Panc1 (cell line): ENCODE measurements at regions not wholly inside any gene's neighbourhood (a gene's known extent, or its start where the extent isn't known, plus 50 kb on each side); places are given as distances from the start of the nearest gene placed in this dataset.

Experiments used
- ATAC-seq: fragments of 200-7000 bp; cut with Tn5 transposase; 2 replicates; pipeline ENCODE4 v1.9.1; 2020; ENCODE audit warnings: mild to moderate bottlenecking, moderate library complexity
- BruUV-seq: library from RNA; stranded (reverse); fragments of 400-500 nt; replicated peaks from 2 replicates; lab custom pipeline; 2021; lab: Mats Ljungman, UMichigan
- CTCF ChIA-PET: fragments of 300-600 bp; sonication (Branson Sonifier 250); formaldehyde crosslinking; loops from one replicate; lab custom pipeline; 2022; ENCODE audit warnings: antibody characterized with exemption; lab: Charles Lee
- POLR2A ChIA-PET: fragments of 300-600 bp; sonication (Branson Sonifier 250); formaldehyde crosslinking; loops from one replicate; lab custom pipeline; 2022; ENCODE audit warnings: antibody characterized with exemption; lab: Charles Lee
- DNase-seq: peaks from one replicate; pipeline ENCODE4 v3.0.0-alpha.2; 2010; ENCODE audit warnings: low read depth, low spot score
- H3K27ac ChIP-seq: 2 replicates; pipeline ENCODE4 v1.5.1; 2011; ENCODE audit warnings: mild to moderate bottlenecking, low read length, inconsistent platforms
- H3K27me3 ChIP-seq: fragments of 200-500 bp; sonication (Bioruptor generic); 2 replicates; pipeline ENCODE4 v1.6.0; 2014; ENCODE audit warnings: low read length, inconsistent platforms; ENCODE audit not compliant: control insufficient read depth, insufficient read depth
- H3K36me3 ChIP-seq: fragments of 200-500 bp; sonication (Bioruptor generic); 2 replicates; pipeline ENCODE4 v1.5.1; 2014; ENCODE audit warnings: inconsistent platforms, mild to moderate bottlenecking, low read length, moderate library complexity; ENCODE audit not compliant: control insufficient read depth, insufficient read depth
- H3K4me1 ChIP-seq: 2 replicates; pipeline ENCODE4 v1.5.1; 2011; ENCODE audit warnings: inconsistent platforms, mild to moderate bottlenecking, low read length, moderate library complexity; ENCODE audit not compliant: control insufficient read depth, insufficient read depth
- H3K4me3 ChIP-seq, 2 experiments: 2 replicates each; pipeline ENCODE4 v1.5.1; 2011 to 2012; ENCODE audit warnings: low read depth in 2 of 2, low read length in 2 of 2, mild to moderate bottlenecking in 2 of 2, inconsistent platforms in 1 of 2, moderate library complexity in 1 of 2
- H3K9me3 ChIP-seq: fragments of 200-500 bp; sonication (Bioruptor generic); 2 replicates; pipeline ENCODE4 v1.5.1; 2014; ENCODE audit warnings: low read depth, mild to moderate bottlenecking, inconsistent platforms, low read length, moderate library complexity; ENCODE audit not compliant: control insufficient read depth, insufficient read depth
- CTCF ChIP-seq: fragments of 450-650 bp; IDR thresholded peaks from 2 replicates; pipeline ENCODE4 v1.5.1; 2017; ENCODE audit warnings: mild to moderate bottlenecking
- POLR2AphosphoS5 ChIP-seq: IDR thresholded peaks from 2 replicates; pipeline ENCODE4 v1.6.1; 2012; ENCODE audit warnings: mild to moderate bottlenecking, low read depth, low read length, moderate library complexity
- REST ChIP-seq, 2 experiments: IDR thresholded peaks; 2 replicates each; pipeline ENCODE4 v1.6.1; 2011 to 2012; ENCODE audit warnings: low read depth in 2 of 2, control low read depth in 1 of 2, low read length in 1 of 2, mild to moderate bottlenecking in 1 of 2, moderate library complexity in 1 of 2; ENCODE audit not compliant: insufficient read depth in 1 of 2
- SIN3A ChIP-seq: IDR thresholded peaks from 2 replicates; pipeline ENCODE4 v1.6.1; 2012; ENCODE audit warnings: low read depth, mild to moderate bottlenecking, low read length, moderate library complexity, borderline replicate concordance; ENCODE audit not compliant: insufficient read depth
- TCF7L2 ChIP-seq: IDR thresholded peaks from 2 replicates; pipeline ENCODE4 v1.6.1; 2011; ENCODE audit warnings: mild to moderate bottlenecking, low read depth, low read length, inconsistent platforms
- in situ Hi-C: cut with HindIII; loops from 2 replicates; pipeline ENCODE4 v1.10.0; 2016; ENCODE audit warnings: low sequenced_read_pairs, low pct_unique_long_range_greater_than_20kb
- intact Hi-C: fragments of 100-400 bp; cut with micrococcal nuclease; formaldehyde crosslinking; loops from one replicate; pipeline ENCODE4 v1.10.0; 2022; ENCODE audit not compliant: unreplicated experiment

GRCh38 chr4:43867908-43868307 is 580.7 kb downstream of the KCTD8 start:
- TF ChIP-seq CTCF: no peak
- TF ChIP-seq POLR2AphosphoS5: no peak
- no peak for TF ChIP-seq TCF7L2
- TF ChIP-seq SIN3A: no peak
- TF ChIP-seq REST (IDR thresholded peaks at IDR 0.05; ENCODE audit: insufficient read depth in 1 of 2, low read depth in 2 of 2, low read length in 1 of 2): no peak
- ATAC-seq (no peak), DNase-seq (no peak)
- in situ Hi-C loops (no loop called here), intact Hi-C loops (no loop called here)
- Histone ChIP-seq H3K4me3 (no peak overlapping the region), H3K9me3 (no peaks in the 10 kb centered on the region), H3K27ac (no peak overlapping the region), H3K27me3 (no peaks in the 10 kb centered on the region), H3K36me3 (no peaks in the 10 kb centered on the region), H3K4me1 (no peaks in the 10 kb centered on the region)
- BruUV-seq: no TSS peak
- ChIA-PET CTCF (no interaction called here), POLR2A (no interaction called here)

GRCh38 chr4:43875655-43876054 is 573.0 kb downstream of the KCTD8 start:
- Histone ChIP-seq H3K4me3 (no peak overlapping the region), H3K27me3 (no peaks in the 10 kb centered on the region), H3K27ac (no peak overlapping the region), H3K36me3 (no peaks in the 10 kb centered on the region), H3K4me1 (no peaks in the 10 kb centered on the region), H3K9me3 (no peaks in the 10 kb centered on the region)
- no TSS peak for BruUV-seq
- POLR2A ChIA-PET: no interaction called here
- intact Hi-C loops: no loop called here
- no peak for TF ChIP-seq CTCF
- TF ChIP-seq SIN3A: no peak
- no peak for TF ChIP-seq REST (IDR thresholded peaks at IDR 0.05; ENCODE audit: insufficient read depth in 1 of 2, low read depth in 2 of 2, low read length in 1 of 2)
- TF ChIP-seq POLR2AphosphoS5: no peak
- no peak for TF ChIP-seq TCF7L2
- in situ Hi-C loops: no loop called here
- DNase-seq: no peak
- CTCF ChIA-PET: no interaction called here
- ATAC-seq: no peak
